ENCODE measurements at regions not wholly inside any gene's neighbourhood (a gene's known extent, or its start where the extent isn't known, plus 50 kb on each side); places are given as distances from the start of the nearest gene placed in this dataset.

DNA sequence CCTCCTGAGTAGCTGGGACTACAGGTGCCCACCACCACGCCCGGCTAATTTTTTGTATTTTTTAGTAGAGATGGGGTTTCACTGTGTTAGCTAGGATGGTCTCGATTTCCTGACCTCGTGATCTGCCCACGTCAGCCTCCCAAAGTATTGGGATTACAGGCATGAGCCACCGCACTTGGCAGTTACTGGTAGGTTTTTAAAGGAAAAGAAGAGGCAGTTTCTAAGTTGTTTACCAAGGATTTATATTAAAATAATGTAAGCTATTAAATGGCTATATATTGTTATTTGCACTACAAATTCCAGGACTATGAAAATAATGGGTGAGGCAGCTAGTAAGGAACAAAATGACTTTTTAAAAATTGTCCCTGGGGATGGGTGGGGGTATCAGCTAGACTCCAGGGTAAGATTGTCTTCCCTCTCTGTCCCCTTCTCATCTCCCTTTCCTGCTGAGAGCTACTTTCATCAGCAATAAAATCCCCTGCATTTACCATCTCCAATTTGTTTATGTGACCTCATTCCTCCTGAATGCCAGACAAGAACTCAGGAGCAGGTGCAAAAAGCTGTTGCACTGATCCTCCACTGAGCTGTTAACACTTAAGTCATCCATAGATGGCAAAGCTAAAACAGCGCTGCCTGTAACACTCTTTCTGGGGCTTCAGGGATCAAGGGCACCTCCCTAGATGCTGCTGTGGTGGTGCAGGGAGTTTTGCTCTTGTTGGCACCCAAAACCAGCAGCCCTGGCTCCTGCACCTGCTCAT is 165.2 kb downstream of the ZPLD1 start:
- DNase-seq (ENCODE audit: low read depth in 2 of 3, low spot score in 1 of 3): no peak

DNA sequence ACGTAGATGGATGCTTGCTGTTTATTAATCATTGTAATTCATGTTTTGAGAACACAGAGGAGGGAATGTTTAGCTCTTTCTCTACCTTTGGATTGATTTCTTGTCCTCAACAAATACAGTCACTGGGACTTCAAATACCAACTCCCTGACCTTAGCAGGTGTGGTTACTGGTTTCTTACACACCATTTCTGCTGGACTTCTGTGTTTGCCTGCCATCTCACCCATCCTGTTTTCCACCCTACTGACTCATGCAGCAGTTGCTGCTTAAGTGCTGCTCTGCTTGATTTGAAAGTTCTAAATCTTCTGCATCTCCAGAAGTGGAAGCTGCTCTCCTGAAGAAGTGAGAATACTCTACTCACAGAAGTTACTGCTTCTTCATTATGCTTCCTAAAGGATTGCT is 170.3 kb downstream of the ZPLD1 start:
- no peak for DNase-seq (ENCODE audit: low read depth in 2 of 3, low spot score in 1 of 3)

DNA sequence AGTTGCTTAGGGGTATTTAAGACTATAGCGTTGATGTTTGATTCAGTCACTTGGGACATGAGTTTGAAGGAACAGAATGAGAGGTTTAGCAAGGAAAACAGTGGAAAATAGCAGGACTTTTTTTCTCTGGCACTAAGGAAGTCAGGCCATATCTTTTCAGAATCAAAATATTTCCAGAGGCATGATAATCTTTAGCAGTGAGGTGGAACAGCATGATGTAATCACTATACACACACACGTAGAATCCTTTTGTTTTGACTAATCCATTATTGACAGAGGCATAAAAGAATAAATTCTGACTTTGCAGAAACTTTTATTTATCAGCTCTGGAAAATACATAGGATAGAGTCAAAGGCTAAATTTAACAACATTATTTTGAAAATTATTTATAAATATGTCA is 174.1 kb downstream of the ZPLD1 start:
- DNase-seq (ENCODE audit: low read depth in 2 of 3, low spot score in 1 of 3): no peak

DNA sequence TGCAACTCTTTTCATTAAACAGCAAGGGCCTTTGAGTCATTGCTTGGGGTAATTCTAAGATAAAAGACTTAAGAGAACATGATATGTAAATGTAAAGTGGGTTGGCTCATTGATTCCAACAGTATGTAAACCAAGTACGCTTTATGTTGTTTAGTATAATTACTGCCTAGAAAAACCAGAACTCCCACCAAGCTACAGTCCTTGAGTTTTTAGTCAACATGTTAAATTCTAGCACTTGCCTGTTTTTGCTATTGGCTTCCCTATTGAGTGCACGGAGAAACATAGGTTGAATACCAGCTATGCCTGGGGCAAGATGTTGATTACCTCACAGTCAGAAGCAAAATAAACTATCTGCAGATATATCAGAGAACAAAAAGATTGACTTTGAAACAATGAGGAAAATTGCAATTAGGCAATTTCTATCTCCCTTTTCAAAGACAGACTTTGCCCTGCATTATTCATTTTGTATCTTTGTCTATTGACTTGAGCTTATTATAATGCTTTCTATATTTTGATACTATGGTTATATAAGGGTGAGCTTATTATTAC is 179.3 kb downstream of the ZPLD1 start:
- DNase-seq (ENCODE audit: low read depth in 2 of 3, low spot score in 1 of 3): no peak

DNA sequence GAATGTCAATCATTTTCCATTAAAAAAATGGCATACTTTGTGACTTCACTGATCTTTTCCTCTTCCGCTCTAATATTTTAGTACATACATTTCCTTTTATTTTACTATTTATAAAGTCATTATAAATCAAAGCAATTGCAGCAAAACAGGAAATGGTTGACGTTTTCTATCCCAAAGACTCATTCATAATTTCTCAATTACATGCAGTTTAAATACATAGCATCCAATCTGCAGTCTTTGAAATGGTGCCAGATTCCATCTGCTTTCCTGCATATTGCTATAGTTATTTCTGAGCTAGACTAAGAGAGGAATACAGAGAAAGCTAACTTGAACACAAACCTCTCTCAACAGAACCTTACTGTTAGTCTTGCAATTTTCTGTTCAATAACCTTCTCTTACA is 179.8 kb downstream of the ZPLD1 start:
- no peak for DNase-seq (ENCODE audit: low read depth in 2 of 3, low spot score in 1 of 3)

DNA sequence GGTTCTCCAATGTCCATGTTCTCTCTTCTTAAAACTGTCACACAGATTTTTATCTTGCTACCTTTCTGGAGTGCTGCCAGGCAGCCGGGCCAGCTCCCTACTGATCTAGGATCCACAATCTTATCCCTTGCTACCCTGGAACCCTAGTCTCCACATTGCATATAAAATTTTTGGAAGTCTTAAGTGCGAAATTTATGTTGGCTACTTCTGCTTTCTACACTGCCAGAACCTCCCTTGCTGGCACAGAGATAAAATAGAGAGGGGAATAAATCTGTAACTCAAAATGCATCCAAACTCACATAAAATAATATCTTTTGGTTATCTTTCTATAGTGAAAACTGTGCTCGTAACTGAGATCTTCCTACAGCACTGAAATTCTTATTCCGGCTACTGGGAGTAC is 182.6 kb downstream of the ZPLD1 start:
- no peak for DNase-seq (ENCODE audit: low read depth in 2 of 3, low spot score in 1 of 3)

DNA sequence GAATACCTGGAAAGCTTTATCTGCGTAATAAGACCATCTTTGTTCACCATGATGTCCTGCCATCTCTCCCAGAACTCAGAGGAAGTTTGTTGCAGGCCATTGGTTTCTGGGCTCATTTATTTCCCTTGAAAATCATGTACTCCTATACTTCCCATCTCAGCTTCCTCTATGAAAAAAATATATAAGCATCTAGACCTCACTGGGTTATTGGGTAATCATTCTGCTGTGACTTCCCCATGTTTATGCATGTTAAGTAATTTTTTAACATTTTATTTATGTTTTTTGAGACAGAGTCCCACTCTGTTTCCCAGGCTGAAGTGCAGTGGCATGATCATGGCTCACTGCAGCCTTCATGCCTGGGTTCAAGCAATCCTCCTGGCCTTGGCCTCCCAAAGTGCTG is 184.5 kb downstream of the ZPLD1 start:
- DNase-seq (ENCODE audit: low read depth in 2 of 3, low spot score in 1 of 3): no peak

DNA sequence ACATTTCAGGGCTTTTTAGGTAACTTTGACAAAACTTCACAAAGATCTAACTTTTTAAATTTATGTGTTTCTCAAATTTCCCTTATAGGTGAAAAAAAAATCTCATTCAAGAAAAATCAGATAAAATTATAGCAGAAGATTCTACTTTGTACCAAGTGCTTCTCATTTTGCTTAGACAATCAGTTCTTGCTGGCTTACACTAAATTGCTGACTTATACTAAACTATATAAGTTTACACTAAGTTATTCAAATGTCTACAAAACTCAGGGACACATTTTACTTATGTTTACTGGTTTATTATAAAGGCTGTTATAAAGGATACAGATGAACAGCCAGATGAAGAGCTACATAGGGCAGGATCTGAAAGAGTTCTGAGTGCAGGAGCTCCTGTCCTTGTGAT is 195.1 kb downstream of the ZPLD1 start:
- DNase-seq (ENCODE audit: low read depth in 2 of 3, low spot score in 1 of 3): no peak

DNA sequence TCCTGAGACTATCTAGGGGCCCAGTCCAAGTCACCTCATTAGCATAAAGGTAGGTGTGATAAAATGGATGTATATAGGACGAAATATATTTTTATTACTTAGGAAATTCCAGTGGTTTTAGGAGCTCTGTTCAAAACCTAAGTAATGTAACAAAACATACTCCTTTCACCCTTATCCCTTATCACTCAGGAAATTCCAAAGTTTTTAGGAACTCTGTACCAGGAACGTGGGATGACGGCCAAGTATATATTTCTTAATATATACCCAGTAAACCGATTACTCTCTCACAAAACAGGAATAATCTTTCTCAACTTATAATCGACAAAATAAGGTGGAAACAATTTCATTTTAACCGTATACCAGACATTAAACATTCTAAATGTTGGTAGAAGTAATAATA is 195.7 kb downstream of the ZPLD1 start:
- DNase-seq (ENCODE audit: low read depth in 2 of 3, low spot score in 1 of 3): no peak

DNA sequence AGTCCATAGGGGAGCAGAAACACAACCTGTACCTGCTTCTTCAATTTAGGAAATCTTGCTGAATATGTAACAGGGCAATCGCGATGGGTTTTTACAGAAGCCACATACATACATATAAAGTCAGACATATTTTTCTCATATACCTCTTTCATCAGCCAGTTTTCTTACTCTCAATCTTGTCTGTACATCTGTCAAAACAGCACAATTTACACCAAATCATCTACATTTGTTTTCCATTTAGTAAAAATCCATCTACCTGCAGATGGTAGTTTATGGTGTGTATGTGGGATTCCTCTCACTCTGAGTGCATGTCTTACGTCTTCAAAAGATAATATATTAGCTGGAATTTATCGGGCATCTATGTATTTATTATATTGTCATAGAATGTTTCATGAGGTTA is 208.7 kb downstream of the ZPLD1 start:
- DNase-seq (ENCODE audit: low read depth in 2 of 3, low spot score in 1 of 3): no peak

DNA sequence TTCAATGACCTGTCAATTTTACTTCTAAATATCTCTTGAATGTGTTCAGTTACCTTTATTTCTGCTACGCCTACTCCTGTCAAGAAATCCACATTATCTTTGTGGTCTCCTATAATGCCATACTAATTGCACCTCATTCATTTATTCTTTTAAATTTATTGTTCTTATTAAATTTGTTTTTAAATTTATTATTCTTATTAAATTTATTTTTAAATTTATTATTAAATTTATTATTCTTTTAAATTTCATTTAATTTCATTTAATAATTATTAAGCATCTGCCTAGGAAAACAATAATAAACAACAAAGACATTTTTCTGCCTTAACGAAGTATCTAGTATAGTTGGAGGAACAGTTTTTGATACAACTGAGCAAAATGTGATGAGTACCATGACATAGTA is 211.7 kb downstream of the ZPLD1 start:
- no peak for DNase-seq (ENCODE audit: low read depth in 2 of 3, low spot score in 1 of 3)

DNA sequence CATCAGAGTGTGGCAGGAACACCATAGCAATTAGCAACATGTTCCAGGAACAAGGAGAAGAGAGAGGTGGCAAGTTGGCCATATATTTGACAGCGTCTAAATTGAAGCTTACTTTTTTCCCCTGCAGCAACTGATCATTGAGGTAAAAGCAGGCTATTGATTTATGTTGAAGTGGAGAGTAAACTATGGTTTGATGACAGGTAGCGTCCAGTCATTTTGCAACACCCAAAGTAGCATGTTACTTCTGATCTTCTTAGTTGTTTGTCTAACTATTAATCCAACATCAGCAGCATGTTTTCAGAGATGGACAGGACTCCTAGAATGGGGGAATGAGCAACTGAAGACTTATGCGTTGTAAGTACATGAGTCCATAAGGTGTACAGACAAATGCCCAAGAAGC is 225.8 kb downstream of the ZPLD1 start:
- no peak for DNase-seq (ENCODE audit: low read depth in 2 of 3, low spot score in 1 of 3)

DNA sequence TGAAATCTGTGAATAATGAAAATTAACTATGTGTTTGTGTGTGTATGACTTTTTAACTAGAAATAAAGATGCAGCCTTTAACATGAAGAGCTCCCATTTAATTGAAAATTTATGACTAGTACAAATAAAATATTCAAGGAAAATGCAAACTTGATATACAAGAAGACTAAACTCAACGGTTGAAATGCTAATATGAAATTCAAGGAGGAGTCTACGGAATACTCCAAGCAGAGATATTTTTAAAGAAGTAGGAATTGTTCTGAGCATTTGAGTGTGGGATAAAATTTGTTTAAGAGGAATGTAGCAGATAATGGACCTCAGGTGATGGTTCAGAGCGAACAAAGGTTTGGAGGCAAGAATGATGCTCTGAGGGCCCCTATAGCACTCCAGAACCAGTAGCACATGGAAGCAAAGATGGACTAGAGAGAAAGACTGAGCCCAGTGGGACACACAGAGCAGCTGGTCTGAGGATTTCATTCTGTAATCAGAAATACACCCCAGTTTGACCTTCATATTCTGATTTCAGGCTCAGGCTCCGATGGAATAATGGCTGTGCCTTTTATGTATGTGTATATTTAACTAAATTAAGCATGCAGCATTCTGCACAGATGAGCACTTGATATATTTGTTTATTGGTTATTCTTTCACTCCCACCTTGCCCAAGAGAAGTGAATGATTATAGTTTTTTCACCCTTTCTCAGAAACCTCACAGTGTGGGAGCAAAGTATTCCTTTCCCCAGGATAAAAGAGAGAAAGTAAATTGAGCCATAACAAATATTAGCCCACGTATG is 227.1 kb downstream of the ZPLD1 start:
- DNase-seq (ENCODE audit: low read depth in 2 of 3, low spot score in 1 of 3): no peak

DNA sequence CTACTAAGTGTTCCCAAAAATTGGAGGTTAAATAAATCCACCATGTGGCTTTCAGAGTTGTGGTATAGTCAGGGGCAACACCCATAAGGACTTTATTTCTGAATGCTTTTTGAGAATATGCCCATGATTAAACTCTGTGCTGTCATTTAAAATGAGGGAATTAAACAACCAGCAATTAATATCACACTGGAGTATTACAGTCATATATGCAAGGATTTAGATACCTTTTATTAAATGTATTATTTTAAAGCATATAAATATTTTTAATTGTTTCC is 227.6 kb downstream of the ZPLD1 start:
- DNase-seq (ENCODE audit: low read depth in 2 of 3, low spot score in 1 of 3): no peak

DNA sequence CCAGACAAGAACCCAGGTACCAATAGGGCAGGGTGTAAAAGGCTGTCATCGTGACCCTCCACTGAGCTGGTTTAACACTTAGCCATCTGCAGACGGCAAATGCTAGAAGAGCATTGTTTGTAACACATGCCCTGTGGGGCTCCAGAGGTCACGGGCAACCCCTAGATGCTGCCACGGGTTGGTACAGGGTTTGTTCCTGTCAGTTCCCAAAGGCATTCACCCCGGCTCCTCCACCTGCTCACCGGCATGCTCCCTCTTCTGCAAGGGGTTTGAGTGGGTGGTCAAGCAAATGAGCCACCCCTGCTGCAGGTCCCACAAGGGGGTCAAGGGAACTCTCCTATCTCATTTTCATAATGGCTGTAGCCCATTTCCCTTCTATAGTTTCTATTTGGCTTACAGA is 229.3 kb downstream of the ZPLD1 start:
- no peak for DNase-seq (ENCODE audit: low read depth in 2 of 3, low spot score in 1 of 3)

DNA sequence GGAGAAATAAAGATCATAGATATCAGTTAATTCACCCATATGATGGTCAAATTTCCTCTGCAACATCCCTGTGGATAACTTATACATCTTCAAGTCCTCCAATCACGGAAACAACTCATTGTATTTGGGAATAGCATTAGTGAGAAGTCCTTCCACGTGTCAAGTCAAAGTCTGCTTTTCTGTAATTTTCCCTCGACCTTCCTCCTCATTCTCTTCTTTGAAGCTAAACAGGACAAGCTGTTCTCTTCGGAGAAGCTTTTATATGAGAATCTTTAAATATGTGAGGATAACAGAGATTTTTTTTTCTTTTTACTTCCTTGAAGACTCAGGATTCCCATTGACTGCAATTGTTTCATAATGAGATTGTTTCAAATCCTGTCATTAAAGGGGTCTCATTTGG is 230.4 kb downstream of the ZPLD1 start:
- no peak for DNase-seq (ENCODE audit: low read depth in 2 of 3, low spot score in 1 of 3)

DNA sequence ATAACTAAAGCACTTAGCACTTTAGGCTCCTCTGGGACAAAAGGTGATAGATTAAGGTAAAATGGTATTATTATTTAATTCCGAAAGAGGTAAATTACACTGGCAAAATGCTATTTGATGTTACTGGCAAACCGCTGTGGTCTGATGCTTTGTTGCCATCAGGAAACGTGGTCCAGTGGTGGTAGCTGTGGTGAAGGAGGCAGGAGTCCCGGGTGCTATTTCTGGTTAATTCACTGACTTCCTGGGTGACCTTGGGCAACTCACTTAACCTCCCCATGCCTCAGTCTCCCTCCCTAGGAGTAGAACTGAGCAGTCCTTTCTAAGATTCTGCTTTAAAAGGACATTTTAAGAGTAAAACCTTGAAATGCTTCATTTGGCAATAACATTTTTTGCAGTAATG is 233.4 kb downstream of the ZPLD1 start:
- no peak for DNase-seq (ENCODE audit: low read depth in 2 of 3, low spot score in 1 of 3)

DNA sequence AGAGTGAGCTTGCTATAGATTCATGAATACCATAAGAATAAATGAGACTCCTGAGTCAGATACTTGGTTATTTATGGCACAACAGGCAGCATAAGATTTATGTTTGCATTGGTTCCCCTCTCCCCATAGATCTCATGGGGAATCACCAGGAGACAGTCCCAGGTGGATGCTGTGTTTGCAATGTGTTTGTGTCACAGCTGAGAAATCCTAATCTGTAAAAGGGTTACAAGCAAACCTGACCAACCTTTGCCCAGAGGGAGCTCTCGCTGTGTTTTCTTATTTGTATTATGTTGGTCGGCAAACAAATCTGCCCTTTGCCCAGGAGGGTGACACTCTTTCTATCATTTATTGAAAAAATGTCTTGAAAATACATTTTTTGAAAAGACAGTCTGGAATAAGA is 236.2 kb downstream of the ZPLD1 start:
- no peak for DNase-seq (ENCODE audit: low read depth in 2 of 3, low spot score in 1 of 3)

DNA sequence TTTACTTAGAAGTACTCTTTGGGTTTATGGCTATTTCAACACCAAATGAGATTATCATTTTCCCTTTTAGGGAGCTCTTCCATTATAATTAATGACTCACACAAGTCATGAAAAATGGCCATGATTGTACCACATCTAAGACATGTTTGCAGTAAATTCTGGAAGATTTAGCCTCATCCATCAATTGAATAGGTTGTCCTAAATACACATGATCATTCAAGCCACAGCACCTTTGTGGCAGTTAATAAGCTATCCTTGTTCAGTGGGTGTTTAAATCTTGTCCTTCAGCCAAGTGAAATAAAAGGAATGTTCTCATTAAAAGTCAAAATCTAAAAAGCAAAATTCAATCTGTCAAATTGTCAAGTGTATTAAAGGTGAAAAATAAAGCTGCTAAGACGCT is 237.5 kb downstream of the ZPLD1 start:
- DNase-seq (ENCODE audit: low read depth in 2 of 3, low spot score in 1 of 3): no peak

DNA sequence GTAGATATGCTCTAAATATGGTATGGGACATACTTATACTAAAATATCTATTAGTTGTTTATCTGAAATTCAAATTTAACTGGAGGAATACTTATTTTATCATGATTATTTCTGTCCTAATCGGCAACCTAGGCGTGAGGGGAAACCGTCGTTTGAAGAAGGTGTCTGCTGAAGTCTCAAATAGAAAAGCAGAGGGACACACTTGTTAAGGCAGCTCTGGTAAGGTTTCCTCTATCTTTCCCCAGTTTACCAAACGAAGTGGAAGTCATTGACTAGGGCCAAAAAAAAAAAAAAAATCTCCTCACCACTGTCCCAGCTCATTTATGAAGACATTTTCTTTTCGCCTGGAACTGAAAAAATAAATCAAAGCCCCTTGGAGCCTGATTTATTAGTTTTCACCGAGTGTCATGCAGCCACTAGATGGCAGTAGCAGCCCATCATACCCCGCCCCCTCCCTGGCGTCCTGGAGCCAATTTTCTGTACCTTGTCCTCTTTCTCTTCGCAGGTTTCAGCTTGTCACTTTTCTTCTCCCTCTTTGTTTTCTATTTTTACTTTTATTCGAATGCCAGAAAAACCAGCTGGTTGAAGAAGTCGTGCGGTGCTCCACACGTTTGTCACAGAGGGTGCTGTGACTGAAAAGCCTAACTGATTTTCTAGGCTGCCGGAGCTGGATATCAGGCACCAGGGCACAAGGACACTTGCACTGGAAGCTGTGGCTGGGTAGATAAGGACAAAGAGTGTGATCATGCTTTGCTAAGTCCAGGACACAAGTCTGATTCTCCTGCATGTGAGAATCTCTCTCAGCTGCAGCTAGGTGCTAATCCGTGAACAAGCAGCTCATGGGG is 238.7 kb downstream of the ZPLD1 start:
- DNase-seq (ENCODE audit: low read depth in 2 of 3, low spot score in 1 of 3): peak; percentile 21 to 64 (median 44)

DNA sequence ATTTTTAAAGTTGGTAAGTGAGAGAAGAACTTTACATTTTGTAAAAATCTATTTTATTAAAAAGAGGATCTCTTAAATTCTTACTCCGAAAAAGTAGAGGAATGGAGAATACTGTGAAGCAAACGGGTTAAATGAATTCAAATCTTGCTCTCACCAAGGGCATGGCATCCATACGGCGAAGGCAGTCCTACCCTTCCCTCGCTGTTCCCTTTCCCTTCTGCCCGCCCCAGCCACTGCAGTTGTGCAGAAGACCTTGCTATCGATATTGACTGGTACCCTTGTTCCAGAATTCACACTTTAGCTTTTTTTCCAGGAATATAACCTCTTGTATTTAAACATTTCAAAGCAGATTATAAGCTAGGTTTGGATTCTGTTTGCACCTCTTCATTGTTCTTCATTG is 239.5 kb downstream of the ZPLD1 start:
- DNase-seq (ENCODE audit: low read depth in 2 of 3, low spot score in 1 of 3): no peak

DNA sequence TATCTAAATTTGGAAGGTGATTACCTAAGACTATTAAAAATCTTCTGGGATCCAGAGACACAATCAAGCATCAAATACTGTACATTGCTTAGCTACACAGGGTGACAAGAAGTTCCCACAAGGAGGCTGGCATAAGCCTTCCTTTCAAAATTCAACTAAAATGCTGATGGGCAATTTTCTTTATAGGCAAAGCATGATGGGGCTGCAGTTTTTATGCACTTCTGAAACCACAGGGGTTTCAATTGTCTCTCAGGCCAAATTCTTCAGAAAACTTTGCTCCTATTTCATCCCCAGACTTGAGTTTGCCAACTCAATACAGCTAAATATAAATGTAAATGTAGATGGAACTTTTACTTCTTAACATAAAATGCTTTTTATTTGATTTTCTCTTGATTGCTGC is 241.6 kb downstream of the ZPLD1 start:
- DNase-seq (ENCODE audit: low read depth in 2 of 3, low spot score in 1 of 3): no peak

Data from stimulated activated CD4-positive, alpha-beta T cell treated with anti-CD3 and anti-CD28 coated beads, Interleukin-12 subunit alpha, Interleukin-12 subunit beta, amount 100 ng/mL, for 48 hours (primary cell).